GM18907 (cell line): ENCODE measurements at regions not wholly inside any gene's neighbourhood (a gene's known extent, or its start where the extent isn't known, plus 50 kb on each side); places are given as distances from the start of the nearest gene placed in this dataset.

ENCODE experiments used
- ATAC-seq: cut with Tn5 transposase; IDR thresholded peaks from one replicate; pipeline ENCODE4 v1.9.1; 2021; ENCODE audit warnings: mild to moderate bottlenecking, moderate library complexity; ENCODE audit not compliant: unreplicated experiment

DNA sequence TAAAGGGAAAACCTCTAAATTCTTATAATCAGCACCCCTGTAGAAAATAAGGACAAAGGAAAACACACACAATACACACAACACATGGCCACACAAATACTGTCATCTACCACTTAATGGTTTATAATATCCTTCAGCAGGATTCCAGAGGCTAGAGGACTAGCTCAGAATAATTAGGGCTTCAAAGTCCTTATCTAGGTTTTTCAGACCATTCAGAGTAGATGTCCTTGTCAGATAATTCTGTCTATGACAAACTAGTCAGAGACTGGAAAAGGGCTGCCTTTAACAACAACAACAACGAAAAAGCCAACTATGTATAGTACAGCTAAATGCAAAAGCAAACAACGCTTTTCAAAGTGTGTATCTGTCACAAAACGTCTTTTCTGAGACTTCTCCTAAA is 456.5 kb upstream of the CNTN5 start:
- ATAC-seq = no peak

DNA sequence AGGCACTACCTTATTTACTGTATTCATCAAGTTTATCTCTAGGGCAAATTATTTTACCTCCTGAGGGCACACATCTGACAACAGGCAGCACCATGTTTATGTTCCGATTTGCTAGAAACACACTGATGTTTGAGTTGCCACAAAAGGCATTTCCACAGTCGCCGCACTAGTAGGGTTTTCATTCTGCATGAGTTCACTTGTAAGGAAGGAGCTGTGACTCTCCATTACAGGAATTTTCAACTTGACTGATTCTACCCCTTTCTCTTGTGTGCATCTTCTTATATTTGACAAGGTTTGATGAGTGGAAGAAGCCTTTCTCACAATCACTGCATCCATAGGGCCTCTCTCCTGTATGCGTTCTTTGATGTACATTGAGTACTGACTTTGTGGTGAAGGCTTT is 455.9 kb upstream of the CNTN5 start:
- no peak for ATAC-seq

DNA sequence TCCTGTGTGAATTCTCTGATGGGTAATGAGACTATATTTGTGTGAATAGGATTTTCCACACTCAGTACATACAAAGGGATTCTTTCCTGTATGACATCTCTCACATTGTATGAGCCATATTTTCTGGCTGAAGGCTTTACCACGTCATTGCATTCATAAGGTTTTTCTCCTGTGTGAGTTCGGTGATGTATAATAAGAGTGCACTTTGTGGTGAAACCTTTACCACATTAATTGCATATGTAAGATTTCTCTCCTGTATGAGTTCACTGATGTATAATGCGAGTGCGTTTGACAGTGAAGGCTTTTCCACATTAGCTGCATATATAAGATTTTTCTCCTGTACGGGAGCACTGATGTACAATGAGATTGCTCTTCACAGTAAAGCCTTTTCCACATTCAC is 455.4 kb upstream of the CNTN5 start:
- no peak for ATAC-seq

DNA sequence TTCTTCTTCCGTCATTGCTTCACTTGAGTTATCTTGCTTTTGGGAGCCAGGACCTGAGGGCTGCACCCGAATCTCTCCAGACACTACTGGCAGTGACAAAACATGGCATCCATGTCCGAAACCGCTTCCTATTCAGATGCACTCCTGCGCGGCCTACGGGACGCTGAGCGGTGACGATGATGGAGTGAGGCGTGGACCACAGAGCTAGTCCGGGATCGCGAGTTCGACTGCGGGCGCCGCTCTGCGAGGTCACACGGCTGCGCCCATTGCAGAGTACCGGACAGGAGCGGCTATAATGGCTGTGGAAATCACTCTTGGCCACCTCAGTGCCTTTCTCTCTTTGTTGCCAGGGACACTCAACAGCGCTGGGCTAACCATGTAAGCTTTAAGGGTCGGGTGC is 453.8 kb upstream of the CNTN5 start:
- ATAC-seq = no peak

GRCh38 chr11:98568013-98568412 is 452.7 kb upstream of the CNTN5 start:
- no peak for ATAC-seq

DNA sequence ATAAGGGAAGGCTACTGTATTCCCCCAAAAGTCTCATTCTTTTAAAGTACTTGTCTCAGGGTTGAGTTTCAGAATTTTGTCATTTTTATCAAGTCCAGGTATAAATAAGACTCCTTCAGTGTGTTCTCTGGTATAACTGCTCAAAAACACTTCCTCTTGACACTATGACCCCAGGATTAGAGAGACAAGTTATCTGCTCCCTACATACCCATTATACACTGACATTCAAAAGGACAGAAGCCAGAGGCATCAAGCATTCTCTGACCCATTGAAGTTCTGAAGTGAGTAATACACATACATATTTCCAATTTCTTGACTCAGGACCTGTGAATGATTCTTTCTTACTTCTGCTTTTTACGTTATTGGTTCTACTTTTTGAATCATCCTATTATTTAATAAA is 447.8 kb upstream of the CNTN5 start:
- no peak for ATAC-seq

DNA sequence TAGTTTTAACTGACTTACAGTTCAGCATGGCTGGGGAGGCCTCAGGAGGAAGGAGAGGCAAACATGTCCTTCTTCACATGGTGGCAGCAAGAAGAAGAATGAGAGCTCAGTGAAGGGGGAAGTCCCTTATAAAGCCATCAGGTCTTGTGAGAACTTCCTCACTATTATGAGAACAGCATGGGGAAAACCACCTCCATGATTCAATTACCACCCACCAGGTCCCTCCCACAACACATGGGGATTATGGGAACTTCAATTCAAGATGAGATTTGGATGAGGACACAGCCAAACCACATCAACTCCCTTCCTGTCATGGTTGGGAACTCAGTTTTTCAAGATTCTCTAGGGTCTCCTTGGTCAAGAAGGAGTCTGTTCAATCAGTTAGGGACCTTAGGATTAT is 432.9 kb upstream of the CNTN5 start:
- no peak for ATAC-seq

GRCh38 chr11:98589967-98590366 is 430.8 kb upstream of the CNTN5 start:
- no peak for ATAC-seq

DNA sequence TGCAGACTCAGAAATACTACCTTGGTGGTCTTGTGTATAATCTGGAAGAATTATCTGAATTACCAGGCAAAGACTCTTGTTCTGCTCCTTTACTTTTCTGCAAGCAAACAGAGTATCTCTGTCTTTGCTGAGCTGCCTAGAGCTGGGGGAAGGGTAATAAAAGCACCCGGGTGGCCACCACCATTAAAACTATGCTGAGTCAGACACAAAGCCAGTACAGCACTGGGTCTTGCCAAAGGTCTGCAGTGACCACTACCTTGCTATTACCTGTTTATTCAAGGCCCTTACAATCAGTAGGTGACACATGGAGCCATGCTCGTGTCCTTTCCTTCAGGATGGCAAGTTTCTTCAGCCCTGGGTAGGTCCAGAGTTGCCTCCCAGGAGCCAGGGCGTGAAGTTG is 420.6 kb upstream of the CNTN5 start:
- ATAC-seq = no peak

GRCh38 chr11:98600786-98601773 is 419.7 kb upstream of the CNTN5 start:
- ATAC-seq = no peak

DNA sequence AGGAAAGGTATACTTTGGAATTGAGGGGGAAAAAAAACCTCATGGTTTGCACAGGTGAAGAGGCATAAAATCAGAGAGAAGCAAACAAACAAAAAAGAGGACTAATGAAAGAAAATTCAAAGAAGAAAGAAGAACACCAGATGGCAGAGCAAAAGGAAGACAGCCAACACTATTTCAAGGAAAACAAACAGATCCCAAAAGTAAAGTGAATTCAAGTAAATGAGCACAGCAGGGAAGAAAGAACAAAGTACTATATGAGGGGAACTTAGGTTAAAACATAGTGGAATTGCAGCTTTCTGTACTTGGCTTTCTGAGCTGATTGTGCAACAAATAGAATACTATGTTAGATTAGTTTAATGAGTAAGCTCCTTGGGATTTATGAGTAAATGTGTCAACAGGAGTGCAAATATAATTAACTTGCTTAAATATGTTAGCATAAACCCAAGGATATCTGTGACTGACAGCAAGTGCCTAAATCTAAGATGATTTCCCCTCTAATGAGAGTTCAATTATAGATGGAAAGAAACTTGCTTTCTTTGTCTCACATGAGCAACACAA is 404.6 kb upstream of the CNTN5 start:
- no peak for ATAC-seq

DNA sequence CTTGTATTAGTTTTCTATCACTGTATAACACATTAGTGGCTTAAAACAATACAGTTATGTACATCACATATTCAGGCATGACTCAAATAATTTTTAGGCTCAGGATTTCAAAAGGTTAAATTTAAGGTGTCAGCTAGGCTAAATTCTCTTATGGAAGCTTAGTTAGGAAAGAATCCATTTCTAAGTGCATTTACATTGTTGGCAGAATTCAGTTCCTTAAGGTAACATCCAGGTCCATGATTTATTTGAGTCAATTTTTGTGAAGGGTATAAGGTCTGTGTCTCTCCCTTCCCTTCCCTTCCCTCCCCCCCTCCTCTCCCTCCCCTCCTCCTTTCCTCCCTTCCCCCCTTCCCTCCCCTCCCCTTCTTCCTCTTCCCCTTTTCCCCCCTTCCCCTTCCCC is 399.0 kb upstream of the CNTN5 start:
- ATAC-seq = no peak

DNA sequence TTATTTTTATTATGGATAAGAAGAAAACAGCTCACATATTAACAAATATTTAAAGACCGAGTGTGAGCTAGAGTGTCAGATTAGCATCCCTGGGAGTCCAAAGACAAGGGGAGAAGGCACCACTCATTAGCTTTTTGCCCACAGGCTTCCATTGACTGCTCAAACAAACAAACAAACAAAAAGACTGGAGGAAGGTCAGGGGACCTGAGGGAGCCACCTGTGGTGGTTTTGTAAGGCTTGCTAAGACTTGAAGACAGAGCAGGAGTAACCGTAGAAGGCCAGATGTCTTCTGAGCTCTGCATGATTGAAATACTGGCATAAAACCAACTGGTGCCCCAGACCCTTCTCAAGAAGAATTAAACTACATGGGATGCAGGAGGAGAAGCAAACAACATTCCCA is 395.2 kb upstream of the CNTN5 start:
- no peak for ATAC-seq

- ATAC-seq = no peak
Observed at GRCh38 chr11:98630736-98631135, 390.0 kb upstream of the CNTN5 start.

DNA sequence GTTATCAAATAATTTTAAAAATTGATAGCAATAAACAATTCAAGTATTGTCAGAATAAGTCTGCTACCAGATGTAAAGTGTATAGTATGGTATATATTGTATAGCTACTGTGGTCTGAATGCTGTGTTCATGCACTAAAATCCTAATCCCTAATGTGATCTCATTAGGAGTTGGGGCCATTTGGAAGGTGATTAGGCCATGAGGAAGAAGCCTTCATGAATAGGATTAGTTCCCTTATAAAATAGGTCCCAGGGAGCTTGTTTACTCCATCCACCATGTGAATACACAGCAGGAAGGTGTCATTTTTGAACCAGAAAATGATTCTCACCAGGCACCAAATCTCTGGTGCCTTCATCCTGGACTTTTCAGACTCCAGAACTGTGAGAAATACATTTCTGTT is 363.0 kb upstream of the CNTN5 start:
- no peak for ATAC-seq

- no peak for ATAC-seq
Observed at GRCh38 chr11:98659431-98659830, 361.3 kb upstream of the CNTN5 start.

DNA sequence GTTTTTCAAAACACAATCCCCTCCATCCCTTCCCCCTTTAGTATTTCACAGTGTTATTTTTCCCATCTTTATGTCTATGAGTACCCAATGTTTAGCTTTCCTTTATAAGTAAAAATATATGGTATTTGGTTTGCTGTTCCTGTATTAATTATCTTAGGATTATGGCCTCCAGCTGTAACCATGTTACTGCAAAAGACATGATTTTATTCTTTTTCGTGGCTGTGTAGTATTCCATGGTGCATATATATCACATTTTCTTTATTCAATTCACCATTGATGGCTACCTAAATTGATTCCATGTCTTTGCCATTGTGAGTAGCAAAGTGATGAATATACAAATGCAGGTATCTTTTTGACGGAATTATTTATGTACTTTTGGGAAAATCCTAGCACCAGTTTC is 346.4 kb upstream of the CNTN5 start:
- no peak for ATAC-seq

GRCh38 chr11:98679673-98680072 is 341.1 kb upstream of the CNTN5 start:
- ATAC-seq = no peak

GRCh38 chr11:98701541-98701940 is 319.2 kb upstream of the CNTN5 start:
- no peak for ATAC-seq

DNA sequence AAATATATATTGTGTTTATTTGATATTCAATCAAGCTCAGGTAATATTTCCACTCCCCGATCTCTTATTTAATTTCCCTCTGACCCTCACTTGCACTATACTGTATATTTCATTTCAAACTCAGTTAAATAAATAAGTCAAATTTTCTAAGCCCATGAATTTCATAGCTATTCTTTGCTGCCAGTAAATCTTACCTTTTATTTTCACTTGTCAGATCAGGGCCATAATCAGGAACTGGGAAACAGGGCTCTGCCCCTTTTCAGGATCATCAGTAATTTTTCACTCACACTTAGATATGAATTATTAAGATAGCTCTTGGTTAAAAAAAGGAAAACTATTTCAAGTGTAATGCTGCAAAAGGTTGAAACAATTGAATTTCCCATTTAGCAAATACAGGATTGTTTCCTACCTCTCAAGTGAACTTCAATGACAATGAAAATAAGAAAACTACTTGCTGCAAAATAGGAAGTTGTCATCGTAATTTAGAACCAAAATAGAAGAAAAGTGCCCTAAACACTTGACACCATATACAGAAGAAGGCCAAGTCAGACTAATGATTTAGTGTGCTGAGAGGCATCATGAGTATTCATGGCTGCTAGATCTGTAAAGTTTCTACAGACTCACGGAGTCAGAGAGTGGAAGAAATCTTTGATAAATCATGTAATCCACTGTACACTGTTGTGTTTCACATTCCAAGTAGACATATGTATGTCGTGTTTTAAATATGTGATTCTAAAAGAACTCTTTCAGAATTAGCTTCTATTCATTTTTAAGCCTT is 316.8 kb upstream of the CNTN5 start:
- ATAC-seq = no peak

DNA sequence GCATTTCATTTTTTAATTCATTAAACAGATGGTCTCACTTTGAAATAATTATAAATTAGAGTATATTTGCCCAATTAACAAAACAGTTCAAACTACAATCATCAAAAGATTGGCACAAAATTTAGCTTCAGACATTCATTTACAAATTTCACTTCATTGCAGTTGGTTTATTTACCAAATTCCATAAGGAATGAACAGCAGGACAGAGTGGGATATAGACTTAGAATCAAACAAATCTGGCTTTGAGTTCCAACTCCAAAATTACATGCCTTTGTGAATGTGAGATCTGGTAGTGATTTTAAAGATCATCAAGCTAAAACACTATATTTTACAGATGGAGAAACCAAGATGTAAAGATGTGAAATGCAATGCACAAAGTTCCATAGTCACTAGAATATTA is 310.7 kb upstream of the CNTN5 start:
- no peak for ATAC-seq

GRCh38 chr11:98710986-98711385 is 309.8 kb upstream of the CNTN5 start:
- ATAC-seq = no peak
